Right atrium auricular region (tissue), 2 donors: ENCODE measurements at regions not wholly inside any gene's neighbourhood (a gene's known extent, or its start where the extent isn't known, plus 50 kb on each side); places are given as distances from the start of the nearest gene placed in this dataset.
"Not testable (repeated sequence)": the region's sequence is repeated elsewhere in the genome, so short reads cannot be mapped to it uniquely, and the experiment has no call there.

Source experiments
- DNase-seq: peaks from one replicate; pipeline ENCODE4 v3.0.0-alpha.2; 2019; ENCODE audit warnings: low spot score
- H3K27ac ChIP-seq, 2 donors: fragments of 200-600 bp; sonication (generic); 1 replicate in 1 of 2; 2 replicates in 1 of 2; pipeline ENCODE4 v1.5.1; 2016 to 2019
- H3K27me3 ChIP-seq, 2 donors: fragments of 200-600 bp; sonication (generic); one replicate each; pipeline versions ENCODE4 v1.5.1 to v1.6.0; 2017 to 2019
- H3K36me3 ChIP-seq: fragments of 200-600 bp; sonication (generic); one replicate; pipeline ENCODE4 v1.5.1; 2016
- H3K4me1 ChIP-seq, 2 donors: fragments of 200-600 bp; sonication (generic); one replicate each; pipeline versions ENCODE4 v1.5.1 to v1.6.0; 2017 to 2019
- H3K4me3 ChIP-seq, 2 donors: fragments of 200-600 bp; sonication (generic); 1 replicate in 1 of 2; 2 replicates in 1 of 2; pipeline ENCODE4 v1.5.1; 2017 to 2019; ENCODE audit warnings: mild to moderate bottlenecking in 1 of 2, moderate library complexity in 1 of 2
- H3K9me3 ChIP-seq, 2 donors: fragments of 200-600 bp; sonication (generic); one replicate each; pipeline ENCODE4 v1.5.1; 2019
- TF ChIP-seq, protein P1 (sequence below), 2 donors: fragments of 200-600 bp; sonication (generic); IDR thresholded peaks; one replicate each; pipeline ENCODE4 v1.5.1; 2019; ENCODE audit warnings: antibody characterized with exemption in 2 of 2

DNA sequence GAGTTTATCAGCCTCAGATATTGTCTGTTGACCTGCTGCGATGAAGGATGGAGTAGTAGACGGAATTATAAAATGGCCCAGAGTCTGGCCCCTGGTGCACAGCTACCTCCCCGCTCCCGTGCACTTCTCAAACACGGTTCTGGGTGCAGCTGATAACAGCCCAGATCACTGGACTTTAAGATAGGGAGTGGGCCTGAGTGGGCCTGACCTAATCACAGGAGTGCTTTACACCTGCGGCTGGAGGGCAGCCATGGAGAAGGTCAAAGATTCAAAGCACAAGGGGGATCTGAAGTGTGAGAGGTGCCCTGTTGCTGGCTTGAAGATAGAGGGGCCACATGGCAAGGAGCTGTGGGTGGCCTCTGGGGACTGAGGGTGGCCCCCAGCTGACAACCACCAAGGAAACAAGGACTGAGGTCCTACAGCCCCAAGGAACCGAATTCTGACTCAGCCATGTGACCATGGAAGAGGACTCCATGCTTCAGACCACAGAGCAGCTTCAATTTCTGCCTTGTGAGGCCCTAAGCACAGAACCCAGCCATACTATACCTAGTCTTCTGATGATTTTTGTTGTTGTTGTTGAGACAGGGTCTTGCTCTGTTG lies 113.4 kb downstream of the ZNF664 start:
- Histone ChIP-seq H3K36me3 (no peaks in the 10 kb centered on the region), H3K4me1 (no peaks in the 10 kb centered on the region), H3K27ac (no peak overlapping the region), H3K9me3 (no peaks in the 10 kb centered on the region), H3K27me3 (no peaks in the 10 kb centered on the region), H3K4me3 (no peak overlapping the region)
- DNase-seq, result no peak
- TF ChIP-seq, protein P1, sequence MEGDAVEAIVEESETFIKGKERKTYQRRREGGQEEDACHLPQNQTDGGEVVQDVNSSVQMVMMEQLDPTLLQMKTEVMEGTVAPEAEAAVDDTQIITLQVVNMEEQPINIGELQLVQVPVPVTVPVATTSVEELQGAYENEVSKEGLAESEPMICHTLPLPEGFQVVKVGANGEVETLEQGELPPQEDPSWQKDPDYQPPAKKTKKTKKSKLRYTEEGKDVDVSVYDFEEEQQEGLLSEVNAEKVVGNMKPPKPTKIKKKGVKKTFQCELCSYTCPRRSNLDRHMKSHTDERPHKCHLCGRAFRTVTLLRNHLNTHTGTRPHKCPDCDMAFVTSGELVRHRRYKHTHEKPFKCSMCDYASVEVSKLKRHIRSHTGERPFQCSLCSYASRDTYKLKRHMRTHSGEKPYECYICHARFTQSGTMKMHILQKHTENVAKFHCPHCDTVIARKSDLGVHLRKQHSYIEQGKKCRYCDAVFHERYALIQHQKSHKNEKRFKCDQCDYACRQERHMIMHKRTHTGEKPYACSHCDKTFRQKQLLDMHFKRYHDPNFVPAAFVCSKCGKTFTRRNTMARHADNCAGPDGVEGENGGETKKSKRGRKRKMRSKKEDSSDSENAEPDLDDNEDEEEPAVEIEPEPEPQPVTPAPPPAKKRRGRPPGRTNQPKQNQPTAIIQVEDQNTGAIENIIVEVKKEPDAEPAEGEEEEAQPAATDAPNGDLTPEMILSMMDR (IDR thresholded peaks at IDR 0.05), result no peak

DNA sequence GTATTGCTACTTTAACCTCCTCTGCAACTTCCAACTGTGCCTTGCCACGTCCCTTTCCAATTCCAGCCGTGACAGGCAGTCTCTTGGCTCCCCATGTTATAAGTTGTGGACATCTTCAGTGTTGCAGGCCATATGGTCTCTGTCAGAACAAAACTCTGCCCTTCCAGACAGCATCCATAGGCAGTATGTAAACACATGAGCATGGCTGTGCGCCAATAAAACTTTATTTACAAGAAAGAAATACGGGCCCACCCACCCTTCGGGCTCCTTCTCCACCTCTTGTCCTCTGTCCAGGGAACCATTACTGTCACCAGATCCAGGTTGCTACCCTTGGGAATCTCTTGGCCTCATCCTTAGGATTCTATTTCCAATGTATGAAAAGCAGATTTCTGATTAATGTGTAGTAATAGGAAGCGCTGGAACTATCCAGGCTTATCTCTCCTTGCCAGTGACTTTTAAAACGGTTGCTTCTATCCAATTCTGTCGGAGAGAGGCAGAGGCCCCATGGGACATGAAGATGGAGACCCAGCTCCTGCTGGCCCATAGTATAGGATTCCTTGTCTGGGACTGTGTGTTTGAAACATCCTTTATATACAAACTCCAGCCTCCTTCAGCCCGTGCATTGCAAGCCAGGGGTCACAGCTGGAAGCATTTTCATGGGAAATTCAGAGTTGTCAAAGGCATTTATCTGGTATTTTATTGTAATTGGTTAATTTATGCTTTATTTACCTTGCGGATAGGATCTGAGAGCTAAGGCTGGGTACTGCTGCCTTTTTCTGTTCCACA lies 114.4 kb downstream of the ZNF664 start:
- DNase-seq, result no peak
- TF ChIP-seq, protein P1 (IDR thresholded peaks at IDR 0.05), result no peak
- H3K4me1 ChIP-seq, result no peaks in the 10 kb centered on the region
- H3K36me3 ChIP-seq, result no peaks in the 10 kb centered on the region
- no peak overlapping the region for H3K4me3 ChIP-seq
- H3K27ac ChIP-seq, result no peak overlapping the region
- H3K27me3 ChIP-seq, result no peaks in the 10 kb centered on the region
- H3K9me3 ChIP-seq, result no peaks in the 10 kb centered on the region

DNA sequence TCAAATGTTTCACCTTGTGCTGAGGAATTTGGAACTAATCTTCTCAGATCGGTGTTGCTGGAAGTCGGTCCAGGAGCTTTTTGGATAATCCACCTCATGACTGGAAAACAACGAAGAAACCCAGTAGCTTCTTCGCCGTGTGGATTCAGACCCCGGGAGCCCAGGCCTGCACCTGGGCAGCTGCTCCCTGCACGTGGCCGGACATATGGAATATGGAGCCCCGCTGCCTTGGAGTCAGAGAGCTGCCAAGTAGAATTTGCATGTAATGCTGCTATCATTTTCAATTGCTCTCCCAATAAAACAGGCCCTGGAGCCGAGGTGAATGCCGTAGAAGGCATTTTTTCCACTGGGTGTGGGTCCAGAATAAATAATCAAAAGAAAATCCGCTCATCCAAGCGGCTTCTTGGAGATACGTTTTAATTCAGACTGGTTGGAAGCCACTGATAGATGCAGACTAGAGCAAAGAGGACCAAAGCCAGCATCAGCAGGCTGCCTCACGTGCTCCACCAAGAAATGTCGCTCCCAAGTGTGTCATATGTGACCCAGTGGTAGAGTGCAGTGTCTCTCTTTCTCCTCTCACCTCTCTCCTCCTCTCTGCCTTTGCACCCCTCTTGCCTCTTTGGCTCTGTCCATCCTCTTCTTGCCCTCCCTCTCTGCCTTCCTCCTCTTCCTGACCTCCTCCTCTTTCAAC lies 115.3 kb downstream of the ZNF664 start:
- H3K27ac ChIP-seq, result no peak overlapping the region
- H3K9me3 ChIP-seq, result no peaks in the 10 kb centered on the region
- no peak for DNase-seq
- no peaks in the 10 kb centered on the region for H3K4me1 ChIP-seq
- H3K36me3 ChIP-seq, result no peaks in the 10 kb centered on the region
- TF ChIP-seq, protein P1 (IDR thresholded peaks at IDR 0.05), result no peak
- no peaks in the 10 kb centered on the region for H3K27me3 ChIP-seq
- no peak overlapping the region for H3K4me3 ChIP-seq

DNA sequence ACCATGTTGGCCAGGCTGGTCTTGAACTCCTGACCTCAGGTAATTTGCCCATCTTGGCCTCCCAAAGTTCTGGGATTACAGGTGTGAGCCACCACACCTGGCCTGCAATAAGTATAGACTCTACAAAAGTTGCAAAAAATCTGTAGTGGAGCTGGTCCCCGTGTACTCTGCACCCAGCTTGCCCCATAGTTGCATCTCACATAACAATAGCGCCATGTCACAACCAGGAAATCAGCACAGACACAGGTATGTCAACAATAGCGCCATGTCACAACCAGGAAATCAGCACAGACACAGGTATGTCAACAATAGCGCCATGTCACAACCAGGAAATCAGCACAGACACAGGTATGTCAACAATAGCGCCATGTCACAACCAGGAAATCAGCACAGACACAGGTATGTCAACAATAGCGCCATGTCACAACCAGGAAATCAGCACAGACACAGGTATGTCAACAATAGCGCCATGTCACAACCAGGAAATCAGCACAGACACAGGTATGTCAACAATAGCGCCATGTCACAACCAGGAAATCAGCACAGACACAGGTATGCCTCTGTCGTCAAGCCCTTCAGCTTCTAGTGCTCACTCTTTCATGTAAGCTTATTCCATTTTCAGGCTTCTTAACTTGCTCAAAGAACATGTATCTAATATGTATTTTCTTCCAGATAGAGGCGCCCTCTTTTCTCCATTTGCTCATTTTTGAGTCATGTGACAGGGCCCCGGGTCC lies 116.3 kb downstream of the ZNF664 start:
- DNase-seq, H3K4me1 ChIP-seq, H3K9me3 ChIP-seq, H3K4me3 ChIP-seq, H3K27ac ChIP-seq, H3K36me3 ChIP-seq, H3K27me3 ChIP-seq: not testable (repeated sequence)

DNA sequence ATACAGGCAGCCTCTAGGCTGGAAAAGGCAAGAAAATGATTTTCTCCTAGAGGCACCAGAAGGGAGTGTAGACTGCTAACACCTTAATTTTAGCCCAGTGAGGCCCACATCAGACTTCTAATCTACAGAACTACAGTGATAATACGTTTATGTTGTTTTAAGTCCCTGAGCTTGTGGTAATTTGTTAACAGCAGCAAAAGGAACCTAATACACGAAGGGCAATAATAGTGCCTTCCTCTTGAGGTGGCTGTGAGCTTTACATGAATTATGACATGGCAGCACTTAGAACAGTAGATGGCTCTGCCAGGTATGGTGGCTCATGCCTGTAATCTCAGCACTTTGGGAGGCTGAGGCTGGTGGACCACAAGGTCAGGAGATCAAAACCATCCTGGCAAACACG lies 118.8 kb downstream of the ZNF664 start:
- TF ChIP-seq, protein P1 (IDR thresholded peaks at IDR 0.05), result no peak
- Histone ChIP-seq H3K36me3 (no peaks in the 10 kb centered on the region), H3K27me3 (no peaks in the 10 kb centered on the region), H3K9me3 (no peaks in the 10 kb centered on the region), H3K27ac (no peak overlapping the region), H3K4me3 (no peak overlapping the region), H3K4me1 (no peaks in the 10 kb centered on the region)
- DNase-seq, result no peak

DNA sequence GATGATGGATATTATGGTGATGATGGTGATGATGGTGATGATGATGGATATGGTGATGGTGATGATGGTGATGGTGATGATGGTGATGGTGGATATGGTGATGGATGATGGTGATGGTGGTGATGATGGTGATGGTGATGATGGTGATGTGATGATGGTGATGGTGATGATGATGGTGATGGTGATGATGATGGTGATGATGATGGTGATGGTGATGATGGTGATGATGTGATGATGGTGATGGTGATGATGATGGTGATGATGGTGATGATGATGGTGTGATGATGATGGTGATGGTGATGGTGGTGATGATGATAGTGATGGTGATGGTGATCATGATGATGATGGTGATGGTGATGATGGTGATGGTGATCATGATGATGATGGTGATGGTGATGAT lies 119.5 kb downstream of the ZNF664 start:
- not testable (repeated sequence) for H3K4me3 ChIP-seq, DNase-seq, H3K36me3 ChIP-seq, H3K27ac ChIP-seq, H3K27me3 ChIP-seq, H3K4me1 ChIP-seq, H3K9me3 ChIP-seq
